Kidney (tissue), 13 donors: ENCODE measurements at regions not wholly inside any gene's neighbourhood (a gene's known extent, or its start where the extent isn't known, plus 50 kb on each side); places are given as distances from the start of the nearest gene placed in this dataset.

Experiments used
- DNase-seq, 5 donors: peaks; one replicate each; pipeline ENCODE4 v3.0.0-alpha.2; 2013 to 2020
- FAIRE-seq: peaks from 2 replicates; lab custom pipeline; 2012; peaks lifted over from hg19 to GRCh38; lab: Jason Lieb, UNC
- H3K27ac ChIP-seq, 2 donors: one replicate each; pipeline ENCODE4 v1.7.0; 2013; ENCODE audit warnings: low read depth in 2 of 2, low read length in 2 of 2, inconsistent platforms in 1 of 2
- H3K27me3 ChIP-seq: one replicate; pipeline ENCODE4 v1.7.1; 2013; ENCODE audit warnings: low read length, inconsistent platforms; ENCODE audit not compliant: control insufficient read depth, insufficient read depth
- H3K36me3 ChIP-seq, 3 donors: one replicate each; pipeline versions ENCODE4 v1.7.0 to v1.7.1; 2013; ENCODE audit warnings: low read length in 3 of 3, control low read depth in 1 of 3, inconsistent platforms in 1 of 3; ENCODE audit not compliant: insufficient read depth in 3 of 3, control insufficient read depth in 2 of 3
- H3K4me1 ChIP-seq, 3 donors: one replicate each; pipeline versions ENCODE4 v1.7.0 to v1.7.1; 2013; ENCODE audit warnings: low read length in 3 of 3, inconsistent platforms in 1 of 3, low read depth in 1 of 3; ENCODE audit not compliant: control insufficient read depth in 2 of 3, insufficient read depth in 2 of 3
- H3K4me3 ChIP-seq, 3 donors: one replicate each; pipeline versions ENCODE4 v1.7.0 to v1.8.1; 2013; ENCODE audit warnings: low read length in 3 of 3, control low read depth in 1 of 3, inconsistent platforms in 1 of 3
- H3K9ac ChIP-seq, 3 donors: one replicate each; pipeline versions ENCODE4 v1.7.0 to v1.7.1; 2013; ENCODE audit warnings: low read length in 3 of 3, control low read depth in 1 of 3, inconsistent platforms in 1 of 3
- H3K9me3 ChIP-seq, 3 donors: one replicate each; pipeline versions ENCODE4 v1.7.0 to v1.7.1; 2013; ENCODE audit warnings: low read length in 3 of 3, control low read depth in 1 of 3, inconsistent platforms in 1 of 3; ENCODE audit not compliant: control insufficient read depth in 2 of 3, insufficient read depth in 1 of 3
- CTCF ChIP-seq: IDR thresholded peaks from 3 replicates; pipeline ENCODE4 v1.5.1; 2012; ENCODE audit warnings: mild to moderate bottlenecking, moderate library complexity, borderline replicate concordance; ENCODE audit not compliant: insufficient read depth; ENCODE audit errors: extremely low read depth
- intact Hi-C: fragments of 100-400 bp; cut with DNase I; formaldehyde crosslinking; loops from one replicate; pipeline ENCODE4 v1.11.1; 2022
- donor health status: control.
- donor health status: control.
- donor health status: control.
- donor health status: control.
- donor health status: control.
- donor health status: DM: yes; HTN: yes; CAD: no.
- donor health status: Normal renal cell carcinoma (clear cell type).

GRCh38 chrX:117645639-117646038 lies 471.0 kb downstream of the KLHL13 start:
- DNase-seq (no peak), FAIRE-seq (no peak)
- Histone ChIP-seq H3K27me3 (no peaks in the 10 kb centered on the region), H3K9ac (no peak overlapping the region), H3K27ac (no peak overlapping the region), H3K4me3 (no peak overlapping the region), H3K9me3 (no peaks in the 10 kb centered on the region), H3K4me1 (no peaks in the 10 kb centered on the region), H3K36me3 (no peaks in the 10 kb centered on the region)
- intact Hi-C loops, result no loop called here
- TF ChIP-seq CTCF, result no peak

GRCh38 chrX:117641913-117642656 lies 474.5 kb downstream of the KLHL13 start:
- FAIRE-seq, result no peak
- intact Hi-C loops, result no loop called here

GRCh38 chrX:117636826-117637225 lies 479.8 kb downstream of the KLHL13 start:
- H3K4me3 ChIP-seq, result no peak overlapping the region
- no peak for TF ChIP-seq CTCF
- FAIRE-seq (no peak), DNase-seq (no peak)
- H3K9ac ChIP-seq, result no peak overlapping the region
- intact Hi-C loops, result no loop called here
- no peaks in the 10 kb centered on the region for H3K36me3 ChIP-seq
- H3K27ac ChIP-seq, result no peak overlapping the region
- H3K27me3 ChIP-seq, result no peaks in the 10 kb centered on the region
- no peaks in the 10 kb centered on the region for H3K4me1 ChIP-seq
- H3K9me3 ChIP-seq, result no peaks in the 10 kb centered on the region

More at GRCh38 chrX:117641913-117642656, 474.5 kb downstream of the KLHL13 start:
- Histone ChIP-seq H3K36me3 (no peaks in the 10 kb centered on the region), H3K9me3 (no peaks in the 10 kb centered on the region), H3K27ac (no peak overlapping the region), H3K27me3 (no peaks in the 10 kb centered on the region), H3K4me3 (no peak overlapping the region), H3K4me1 (no peaks in the 10 kb centered on the region), H3K9ac (no peak overlapping the region)
- DNase-seq, result no peak
- no peak for TF ChIP-seq CTCF
